ENCODE measurements at regions not wholly inside any gene's neighbourhood (a gene's known extent, or its start where the extent isn't known, plus 50 kb on each side); places are given as distances from the start of the nearest gene placed in this dataset.
A peak's percentile ranks its signal among the peaks of the same experiment; 100 is the strongest.

GRCh38 chr2:156087875-156088274 lies 244.6 kb downstream of the NR4A2 start:
- peak in 1 of 3 experiments; percentile 52 for DNase-seq

- DNase-seq = no peak
These were observed 248.6 kb downstream of the NR4A2 start for GRCh38 chr2:156083763-156084493.

- DNase-seq = no peak
These were observed 252.7 kb downstream of the NR4A2 start for GRCh38 chr2:156079845-156080244.

DNA sequence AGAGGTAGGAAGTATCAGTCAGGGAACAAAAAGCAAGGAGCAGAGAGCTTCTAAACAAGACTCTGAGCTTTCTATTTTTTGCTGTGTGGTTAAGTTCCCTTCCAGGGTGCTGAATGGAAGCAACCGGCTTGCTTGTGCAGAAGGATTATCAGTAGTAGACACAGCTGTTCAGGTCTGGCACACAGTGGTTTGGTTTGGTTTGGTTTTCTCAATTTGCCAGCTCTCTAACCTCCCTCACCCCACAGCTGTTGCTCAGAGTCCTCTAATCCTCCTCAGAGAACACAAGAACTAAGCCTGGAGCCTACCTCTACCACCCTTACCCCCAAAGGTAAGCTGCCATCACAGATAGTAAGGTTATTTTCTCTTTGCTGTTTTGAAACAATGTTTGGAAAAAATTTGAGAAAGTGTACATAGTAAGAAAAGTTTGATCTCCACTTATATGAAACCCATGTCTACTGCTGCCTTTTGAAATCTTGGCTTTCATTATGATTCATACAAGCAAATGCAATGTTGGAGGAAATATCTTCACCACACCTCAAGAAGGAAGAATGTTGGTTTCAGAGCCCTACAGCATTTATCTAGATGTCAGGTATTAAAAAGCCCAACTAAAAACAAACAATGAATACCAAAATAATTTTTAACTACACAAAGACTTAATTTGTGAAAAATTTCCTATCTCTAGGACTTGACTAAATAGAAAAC lies 255.3 kb downstream of the NR4A2 start:
- no peak for DNase-seq

- peak in 2 of 3 experiments; percentile 0 to 15 for DNase-seq
These were observed 266.6 kb downstream of the NR4A2 start for GRCh38 chr2:156065912-156066311.

GRCh38 chr2:156064540-156064939 lies 268.0 kb downstream of the NR4A2 start:
- DNase-seq = no peak

DNA sequence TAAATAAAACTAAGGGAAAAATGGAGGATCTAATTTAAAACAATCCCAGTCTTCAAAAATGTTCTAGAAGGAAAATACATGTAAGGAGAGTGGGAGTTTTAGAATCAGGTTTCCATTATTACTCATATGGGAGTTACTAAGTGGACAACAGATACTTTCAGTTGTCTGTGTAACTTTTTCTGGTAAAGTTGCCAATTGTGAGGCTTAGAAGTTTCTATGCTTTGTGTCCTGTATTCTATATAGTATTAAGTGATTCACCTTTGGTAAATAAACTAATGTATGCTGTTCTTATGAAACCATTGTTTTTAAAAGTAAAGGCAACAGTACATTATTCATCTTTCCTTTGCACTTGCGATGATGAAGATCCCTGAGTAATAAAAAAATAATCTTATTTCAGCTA lies 274.9 kb downstream of the NR4A2 start:
- DNase-seq = no peak

- no peak for DNase-seq
These were observed 277.5 kb downstream of the NR4A2 start for GRCh38 chr2:156054983-156055382.

- no peak for DNase-seq
These were observed 285.6 kb downstream of the NR4A2 start for GRCh38 chr2:156046900-156047299.

DNA sequence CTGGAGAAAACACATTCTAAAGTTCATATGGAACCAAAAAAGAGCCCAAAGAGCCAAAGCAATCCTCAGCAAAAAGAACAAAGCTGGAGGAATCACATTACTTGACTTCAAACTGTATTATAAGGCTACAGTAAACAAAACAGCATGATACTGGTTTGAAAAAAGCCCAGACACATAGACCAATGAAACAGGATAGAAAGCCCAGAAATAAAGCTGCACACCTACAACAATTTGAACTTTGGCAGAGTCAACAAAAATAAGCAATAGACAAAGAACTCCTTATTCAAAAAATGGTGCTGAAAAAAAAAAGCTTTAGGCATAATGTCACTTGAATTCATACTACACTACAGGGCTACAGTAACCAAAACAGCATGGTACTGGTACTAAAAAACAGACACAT lies 289.6 kb downstream of the NR4A2 start:
- DNase-seq = no peak

GRCh38 chr2:156038021-156038420 lies 294.5 kb downstream of the NR4A2 start:
- no peak for DNase-seq

DNA sequence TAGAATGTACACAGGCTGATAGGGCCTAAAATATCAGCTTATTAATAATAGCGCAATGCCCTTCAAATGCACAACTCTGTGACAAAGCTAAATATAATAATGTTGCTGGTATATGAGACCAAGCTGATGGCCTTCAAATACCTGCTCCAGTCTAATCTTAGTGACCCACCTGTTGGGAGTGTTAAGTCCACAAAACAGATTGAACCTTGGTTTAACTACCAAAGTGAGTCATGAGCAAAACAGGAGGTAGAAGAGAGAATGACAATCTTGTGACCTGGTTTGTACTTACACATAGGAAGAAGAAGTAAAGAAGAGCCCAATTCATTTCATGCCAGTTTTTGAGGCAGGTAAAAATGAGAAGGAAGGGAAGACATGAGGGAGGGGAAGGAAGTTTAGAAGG lies 295.0 kb downstream of the NR4A2 start:
- no peak for DNase-seq

GRCh38 chr2:156031121-156031520 lies 301.4 kb downstream of the NR4A2 start:
- no peak for DNase-seq

DNA sequence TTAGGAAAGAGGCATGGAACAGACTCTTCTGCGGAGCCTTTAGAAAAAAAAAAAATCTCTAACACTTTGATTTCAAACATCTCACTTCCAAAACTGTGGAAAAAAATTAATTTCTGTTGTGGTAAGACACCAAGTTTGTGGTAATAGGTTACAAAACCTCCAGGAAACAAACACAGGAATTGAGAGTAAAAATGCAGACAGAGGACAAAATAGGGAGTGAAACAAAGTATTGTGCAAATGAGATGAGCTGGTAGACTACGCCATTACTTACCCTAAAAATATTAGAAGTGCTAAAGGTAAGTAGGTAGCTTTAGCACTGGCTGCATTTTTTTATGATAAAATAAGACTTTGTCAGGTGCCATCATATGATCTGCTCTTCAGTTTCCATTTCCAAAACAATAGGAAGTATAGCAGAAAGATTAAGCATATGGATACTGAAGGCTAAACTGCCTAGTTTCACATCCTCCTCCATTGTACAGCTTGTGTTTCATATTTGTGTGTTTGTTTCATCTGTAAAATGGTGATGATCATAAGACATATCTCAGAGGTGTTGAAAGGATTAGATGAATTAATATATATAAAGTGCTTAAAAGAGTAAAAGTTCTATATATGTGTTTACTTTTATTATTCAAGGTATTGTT lies 309.2 kb downstream of the NR4A2 start:
- no peak for DNase-seq

DNA sequence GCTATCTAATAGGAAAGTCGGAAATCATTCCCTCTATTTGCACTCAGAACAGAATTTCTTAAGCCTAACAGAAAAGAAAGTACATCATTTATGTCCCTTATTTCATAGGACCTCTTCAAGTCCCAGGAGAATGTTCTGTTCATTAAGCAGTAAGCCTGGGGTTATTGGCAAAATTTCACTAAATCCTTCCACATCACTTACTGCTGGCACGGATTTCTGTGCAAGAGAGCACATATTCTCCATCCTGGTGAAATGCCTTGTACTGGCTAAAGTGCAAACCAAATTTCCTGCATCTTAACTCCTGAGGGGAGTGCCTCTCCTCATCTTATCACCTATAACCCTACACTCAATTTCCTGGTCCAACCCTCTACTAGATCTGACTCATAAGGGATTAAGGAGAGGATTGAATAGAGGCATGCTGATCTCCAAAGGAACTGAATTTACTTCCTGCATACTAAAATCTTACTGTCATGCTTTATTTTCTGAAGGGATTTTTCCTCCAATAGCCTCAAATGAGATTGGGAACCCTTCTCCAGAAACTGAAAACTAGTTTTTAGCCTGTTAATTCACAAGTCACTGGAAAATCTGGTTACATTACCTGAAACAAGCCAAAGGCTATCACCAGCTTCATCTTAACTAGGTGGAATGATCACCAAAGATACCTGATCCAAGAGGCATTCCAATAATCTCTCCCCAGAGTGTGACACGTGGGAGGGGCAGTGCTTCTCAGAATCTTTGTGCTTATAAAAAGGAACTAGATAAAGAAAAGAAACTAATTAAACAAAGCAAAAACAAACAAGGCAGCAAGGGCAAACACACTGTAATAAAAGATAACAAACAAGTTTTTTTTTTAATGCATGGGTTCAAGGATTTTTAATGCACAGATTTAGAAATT lies 311.1 kb downstream of the NR4A2 start:
- no peak for DNase-seq

DNA sequence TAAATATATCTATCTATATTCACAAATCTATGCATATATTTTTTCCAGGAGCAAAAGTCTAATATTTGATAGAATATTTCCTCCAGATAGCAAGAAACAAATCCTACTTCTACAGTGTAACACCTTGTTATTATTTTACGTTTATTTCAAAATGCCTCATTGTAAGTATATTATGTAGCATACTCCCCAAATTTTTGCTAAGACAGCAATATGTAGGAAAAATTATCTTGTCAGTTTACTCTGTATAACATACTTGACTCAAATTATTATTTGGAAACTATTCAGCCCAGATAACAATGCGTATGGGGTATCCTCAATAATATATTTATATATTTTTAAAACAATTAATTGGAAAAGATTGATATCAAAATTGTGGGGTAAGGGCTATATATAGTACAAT lies 313.2 kb downstream of the NR4A2 start:
- DNase-seq = no peak

DNA sequence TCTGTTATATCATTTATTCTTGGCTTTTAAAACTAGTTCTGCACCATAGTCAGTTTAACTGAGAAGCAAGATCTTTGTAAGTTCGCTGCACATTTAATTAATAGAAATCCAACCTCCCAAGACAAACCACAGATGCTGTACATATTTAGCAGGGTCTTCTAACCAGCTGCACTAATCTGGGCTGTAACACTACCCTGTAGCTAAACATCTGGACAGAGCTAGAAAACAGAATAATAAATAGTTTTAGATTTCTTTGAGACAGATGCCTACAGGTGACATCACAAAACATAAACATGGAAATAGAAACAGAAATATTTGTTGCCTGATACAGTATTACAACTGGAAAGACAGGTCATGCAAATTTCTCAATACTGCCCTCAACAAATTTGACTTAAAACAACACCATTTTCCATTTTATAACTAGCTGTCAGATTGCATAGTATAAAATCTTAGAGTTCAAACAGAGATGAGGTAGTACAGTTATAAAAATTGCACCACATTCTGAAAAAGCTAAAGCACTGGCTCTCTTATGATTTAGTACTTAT lies 315.1 kb downstream of the NR4A2 start:
- DNase-seq = no peak

DNA sequence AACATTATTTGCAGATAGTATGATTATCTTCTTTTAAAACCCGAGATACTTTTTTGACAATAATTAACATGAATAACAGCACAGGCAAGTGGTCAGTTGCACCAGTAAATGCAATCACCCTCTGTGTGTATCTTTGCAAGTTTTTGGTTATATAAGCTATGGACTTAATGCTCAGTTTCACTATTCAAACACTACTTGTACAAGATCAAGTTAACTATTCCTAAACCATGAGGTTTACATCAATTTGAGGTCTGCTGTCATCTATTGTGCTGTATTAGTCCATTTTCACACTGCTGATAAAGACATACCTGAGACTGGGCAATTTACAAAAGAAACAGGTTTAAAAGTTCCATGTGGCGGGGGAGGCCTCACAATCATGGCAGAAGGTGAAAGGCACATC lies 323.2 kb downstream of the NR4A2 start:
- DNase-seq = no peak

DNA sequence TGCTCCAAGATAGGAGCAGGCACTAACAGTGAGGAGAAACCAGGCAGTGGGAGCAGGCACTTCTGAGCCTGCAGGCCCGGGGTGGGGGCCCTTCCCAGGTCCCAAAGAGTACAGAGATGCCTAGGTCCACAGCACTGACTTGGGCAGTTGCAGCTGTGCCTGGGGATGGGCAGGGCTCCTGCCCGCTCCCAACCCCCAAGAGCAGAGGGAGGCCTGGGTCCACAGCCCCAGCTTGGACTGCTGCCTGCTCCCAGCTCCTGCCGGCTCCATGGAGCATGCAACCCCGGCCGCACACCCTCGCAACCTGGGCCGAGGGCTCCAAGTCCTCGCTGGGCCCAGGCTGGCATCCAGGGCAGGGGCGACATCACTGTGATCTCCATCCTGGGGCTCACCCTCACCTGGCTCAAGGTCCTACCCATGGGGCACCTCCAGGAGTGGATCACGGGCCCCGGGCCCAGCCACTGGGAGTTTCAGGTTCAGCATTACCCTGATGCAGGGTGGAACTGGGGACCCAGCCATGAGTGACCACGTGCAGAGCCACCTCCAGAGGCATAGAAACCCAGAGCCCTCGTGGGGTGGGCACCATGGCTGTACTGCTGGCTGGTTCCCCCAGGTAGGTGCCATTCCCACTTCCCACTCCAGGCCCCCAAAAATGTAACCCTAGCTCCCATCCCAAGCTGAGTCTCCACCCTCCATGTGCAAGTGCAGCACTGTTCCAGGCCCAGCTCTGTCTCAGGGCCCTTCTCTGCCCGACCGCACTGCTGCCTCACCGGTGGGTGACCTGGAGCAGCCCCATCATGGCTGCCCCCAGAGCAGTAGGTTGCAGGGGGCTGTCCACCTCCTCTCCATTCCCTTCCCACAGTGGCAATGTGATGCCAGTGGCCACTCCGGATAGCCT lies 325.6 kb downstream of the NR4A2 start:
- no peak for DNase-seq

DNA sequence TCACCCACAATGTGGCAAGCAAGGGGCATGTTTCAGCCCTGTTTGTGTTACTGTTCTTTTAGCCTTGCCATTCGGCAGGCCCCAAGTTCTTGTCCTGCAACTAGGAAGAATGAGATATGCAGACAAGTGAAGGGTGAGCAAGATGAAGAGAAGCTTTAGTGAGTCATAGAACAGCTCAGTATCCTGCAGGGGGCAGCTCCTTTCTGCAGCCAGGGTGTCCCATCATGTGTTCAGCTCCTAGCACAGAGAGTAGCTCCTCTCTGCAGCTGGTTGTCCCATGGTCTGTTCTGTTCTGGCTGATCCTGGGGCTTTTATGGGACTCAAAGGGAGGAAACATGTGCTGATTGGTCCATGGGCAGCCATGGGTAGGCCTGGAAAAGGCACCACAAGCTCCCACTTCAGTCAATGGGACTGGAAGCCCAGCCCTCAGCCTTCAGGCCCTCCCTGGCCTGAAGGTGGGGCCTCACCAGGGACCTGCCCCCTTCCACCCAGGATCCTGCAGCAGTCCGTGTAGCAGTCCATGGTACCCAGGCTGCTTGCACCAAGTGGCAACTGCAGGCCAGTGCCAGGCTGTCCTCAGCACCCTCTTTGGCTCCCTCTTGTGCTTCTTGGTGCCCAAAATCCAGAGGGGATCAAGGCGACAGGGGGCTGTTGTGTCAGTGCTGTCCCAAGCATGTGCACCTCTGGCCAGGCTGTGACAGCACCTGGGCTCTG lies 326.4 kb downstream of the NR4A2 start:
- DNase-seq = no peak

DNA sequence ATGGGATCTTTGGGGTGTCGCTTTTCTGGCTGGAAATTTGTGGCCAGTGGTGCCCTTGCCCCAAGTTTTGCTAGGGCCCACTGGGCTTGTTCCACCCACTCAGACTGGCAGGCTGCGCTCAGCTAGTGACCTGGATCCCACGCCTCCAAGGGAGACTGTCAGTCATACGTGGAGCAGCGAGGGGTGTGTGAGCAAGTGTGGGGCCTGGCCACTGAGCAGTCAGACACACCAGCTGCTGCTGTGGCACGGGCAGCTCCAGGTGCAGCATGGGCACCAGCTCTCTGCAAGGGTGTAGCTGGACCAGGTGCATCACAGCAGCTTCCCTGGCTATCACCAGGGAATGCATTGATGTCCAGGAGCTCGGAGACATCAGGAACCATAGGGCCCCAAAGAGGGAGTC lies 327.0 kb downstream of the NR4A2 start:
- peak in 2 of 3 experiments; percentile 27 to 55 for DNase-seq

Measured in NCI-H1417 (cell line).